ENCODE measurements at regions not wholly inside any gene's neighbourhood (a gene's known extent, or its start where the extent isn't known, plus 50 kb on each side); places are given as distances from the start of the nearest gene placed in this dataset.
"Not testable (repeated sequence)": the region's sequence is repeated elsewhere in the genome, so short reads cannot be mapped to it uniquely, and the experiment has no call there.

DNA sequence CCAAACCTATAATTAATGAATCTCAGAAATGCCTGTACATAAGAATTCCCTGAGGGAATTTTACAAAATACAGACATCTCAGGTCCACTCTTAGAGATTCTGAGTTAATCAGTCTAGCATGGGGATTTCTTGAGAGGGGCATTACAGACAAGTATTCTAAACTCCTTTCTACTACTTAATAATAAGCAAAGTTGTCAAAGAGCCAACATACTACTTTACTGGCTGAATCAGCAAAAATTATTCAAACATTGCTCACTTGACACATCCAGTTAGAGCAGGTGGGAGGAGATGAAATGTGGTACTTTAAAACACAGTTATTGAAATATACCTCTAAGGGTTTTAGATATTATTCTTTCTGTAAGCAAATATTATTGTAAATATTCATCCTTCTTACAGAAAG is 1164.7 kb downstream of the CDY2B start:
- no peak for DNase-seq (ENCODE audit: low read depth)

DNA sequence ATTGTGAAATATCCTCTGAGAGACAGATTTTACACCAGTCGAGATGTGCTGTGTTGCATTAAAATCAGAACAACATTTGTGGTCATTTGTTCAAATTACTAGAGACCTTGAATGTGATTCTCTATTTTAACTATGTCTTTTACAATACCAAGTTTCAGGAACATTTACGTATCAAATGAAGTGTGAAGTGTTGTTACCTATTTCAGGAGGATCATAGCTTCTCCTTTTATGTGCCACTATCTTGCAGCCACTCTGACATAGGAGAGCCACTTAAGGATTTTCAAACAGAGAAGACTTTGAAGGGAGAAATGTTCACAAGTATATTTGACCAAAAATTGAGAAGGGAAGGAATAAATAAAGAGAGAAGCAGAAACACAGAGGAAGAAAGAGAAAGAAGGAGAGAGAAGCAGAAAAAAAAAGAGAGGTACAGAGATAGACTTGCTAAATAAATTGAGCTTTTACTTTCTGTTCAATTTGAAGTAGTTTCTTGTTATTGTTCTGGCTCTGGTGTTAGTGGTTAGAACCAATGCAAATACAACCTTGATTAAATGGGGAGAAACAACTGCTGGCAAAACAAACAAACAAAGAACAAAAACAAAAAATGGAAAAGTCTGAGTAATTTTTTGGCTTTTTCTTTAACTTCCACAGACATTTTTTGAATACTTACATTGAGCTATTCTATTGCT is 1206.8 kb downstream of the CDY2B start:
- no peak for DNase-seq (ENCODE audit: low read depth)

DNA sequence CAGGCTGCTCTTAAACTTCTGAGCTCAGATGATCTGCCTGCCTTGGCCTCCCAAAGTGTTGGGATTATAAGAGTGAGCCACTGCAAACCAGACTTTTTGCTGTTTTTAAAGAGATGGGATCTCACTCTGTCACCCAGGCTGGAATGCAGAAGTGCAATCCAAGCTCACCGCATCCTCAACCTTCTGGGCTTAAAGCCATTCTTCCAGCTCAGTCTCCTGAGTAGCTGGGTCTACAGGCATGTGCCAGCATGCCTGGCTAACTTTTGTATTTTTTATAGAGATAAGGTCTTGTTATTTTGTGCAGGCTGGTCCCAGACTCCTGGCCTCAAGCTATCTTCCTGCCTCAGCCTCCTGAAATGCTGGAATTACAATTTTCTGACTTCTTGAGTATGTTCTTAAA is 1211.6 kb downstream of the CDY2B start:
- no peak for DNase-seq (ENCODE audit: low read depth)

DNA sequence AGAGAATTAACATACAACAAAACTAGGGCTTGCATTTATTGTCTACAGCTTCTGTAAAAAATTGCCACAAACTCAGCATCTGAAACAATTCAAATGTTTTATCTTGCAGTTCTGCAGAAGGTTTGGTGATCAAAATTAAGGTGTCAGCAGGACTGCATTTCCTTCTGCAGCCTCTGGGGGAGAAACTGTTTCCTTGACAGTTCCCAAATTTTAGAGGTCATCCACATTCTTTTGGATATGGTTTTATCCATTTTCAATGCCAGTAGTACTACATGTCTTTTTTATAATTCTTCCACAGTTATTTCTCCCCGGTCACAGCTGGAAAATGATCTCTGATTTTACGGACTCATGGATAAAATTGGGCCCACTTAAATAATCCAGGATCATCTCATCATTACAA is 1217.3 kb downstream of the CDY2B start:
- no peak for DNase-seq (ENCODE audit: low read depth)

DNA sequence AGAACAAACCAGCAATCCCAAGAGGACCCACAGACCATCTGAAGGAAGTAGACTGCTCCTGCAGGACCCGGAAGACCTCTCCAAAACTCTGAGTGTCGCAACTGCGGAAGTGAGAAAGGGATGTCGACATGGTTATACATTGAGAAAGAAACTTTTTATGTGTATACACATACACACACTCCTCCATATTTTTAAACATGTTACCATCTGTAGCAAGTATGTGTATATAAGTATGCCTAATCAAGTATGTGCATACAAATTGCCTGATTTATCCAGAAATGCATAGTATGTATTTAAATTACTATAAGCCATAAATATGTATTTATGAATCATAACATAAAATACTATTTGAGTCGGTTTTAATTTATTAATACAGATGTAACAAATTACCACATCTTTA is 1220.7 kb downstream of the CDY2B start:
- DNase-seq (ENCODE audit: low read depth), result no peak

DNA sequence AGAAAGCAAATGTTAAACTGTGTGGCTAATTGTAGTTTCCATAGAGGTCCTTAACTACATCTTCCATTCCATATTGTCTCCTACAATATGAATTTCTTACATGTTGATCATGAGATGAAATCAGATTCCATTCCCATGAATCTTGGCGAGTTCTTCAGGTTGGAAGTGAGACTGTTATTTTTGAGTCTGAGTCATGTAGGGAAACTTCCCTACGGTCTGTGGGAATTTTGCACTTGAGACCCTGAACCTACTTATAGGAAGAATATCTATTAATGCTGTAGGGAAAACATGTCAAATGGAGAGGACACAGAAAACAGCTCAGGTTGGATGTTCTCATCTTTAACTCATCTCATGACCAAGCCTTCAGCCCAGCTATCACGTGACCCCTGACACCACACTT is 1226.0 kb downstream of the CDY2B start:
- DNase-seq (ENCODE audit: low read depth), result no peak

DNA sequence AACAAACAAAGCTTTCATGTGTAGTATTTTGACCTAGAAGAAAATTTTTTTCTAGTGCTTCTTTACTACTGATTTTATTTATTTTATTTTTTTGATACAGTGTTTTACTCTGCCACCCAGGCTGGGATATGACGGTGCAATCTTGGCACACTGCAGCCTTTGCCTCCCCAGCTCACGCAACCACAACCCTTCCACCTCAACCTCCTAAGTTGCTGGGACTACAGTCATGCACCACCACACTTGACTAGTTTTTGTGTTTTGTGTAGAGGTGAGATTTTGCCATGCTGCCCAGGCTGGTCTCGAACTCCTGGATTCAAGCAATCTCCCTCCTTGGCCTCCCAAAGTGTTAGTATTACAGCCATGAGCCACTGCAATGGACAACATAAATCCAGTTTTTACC is 1234.0 kb downstream of the CDY2B start:
- no peak for DNase-seq (ENCODE audit: low read depth)

DNA sequence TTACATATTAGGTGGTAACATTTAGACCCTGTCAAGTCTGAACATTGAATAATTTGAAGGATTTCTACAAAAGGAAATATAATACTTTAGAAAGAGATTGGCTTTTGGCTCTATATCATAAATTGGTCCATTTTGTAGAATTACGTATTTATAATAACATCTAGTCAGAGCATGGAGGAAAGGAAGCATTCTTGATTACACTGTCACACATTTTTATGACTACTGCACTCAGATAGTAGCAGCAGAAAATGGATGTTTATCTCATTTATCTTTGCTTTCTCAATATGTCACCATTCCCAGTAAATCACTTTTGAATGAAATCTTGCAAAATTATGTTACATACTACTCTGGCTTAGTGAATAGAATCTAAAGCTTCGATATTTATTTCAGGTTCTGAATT is 1234.6 kb downstream of the CDY2B start:
- no peak for DNase-seq (ENCODE audit: low read depth)

DNA sequence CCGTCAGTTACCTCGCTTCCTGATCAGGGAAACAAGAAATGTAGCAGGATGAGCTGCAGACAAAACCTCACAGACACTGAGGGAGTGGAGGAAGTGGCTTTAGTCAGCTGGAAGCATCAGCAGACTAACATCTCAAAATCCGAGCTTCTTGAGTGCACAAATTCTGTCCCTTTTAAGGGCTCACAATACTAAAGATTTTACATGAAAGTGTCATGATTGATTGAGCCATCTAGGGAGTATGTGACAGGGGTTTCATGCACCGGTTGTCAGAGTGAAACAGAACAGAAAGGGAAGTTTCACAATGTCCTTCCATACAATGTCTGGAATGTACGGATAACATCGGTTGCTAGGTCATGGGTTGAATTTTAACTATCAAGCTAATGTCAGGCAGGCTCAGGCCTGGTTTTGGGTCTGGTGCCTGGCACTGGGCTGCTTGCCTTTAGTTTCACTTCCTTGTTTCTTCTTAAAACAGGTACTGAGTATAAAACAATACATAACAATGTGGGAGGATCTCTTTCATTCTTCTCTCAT is 1235.7 kb downstream of the CDY2B start:
- no peak for DNase-seq (ENCODE audit: low read depth)

DNA sequence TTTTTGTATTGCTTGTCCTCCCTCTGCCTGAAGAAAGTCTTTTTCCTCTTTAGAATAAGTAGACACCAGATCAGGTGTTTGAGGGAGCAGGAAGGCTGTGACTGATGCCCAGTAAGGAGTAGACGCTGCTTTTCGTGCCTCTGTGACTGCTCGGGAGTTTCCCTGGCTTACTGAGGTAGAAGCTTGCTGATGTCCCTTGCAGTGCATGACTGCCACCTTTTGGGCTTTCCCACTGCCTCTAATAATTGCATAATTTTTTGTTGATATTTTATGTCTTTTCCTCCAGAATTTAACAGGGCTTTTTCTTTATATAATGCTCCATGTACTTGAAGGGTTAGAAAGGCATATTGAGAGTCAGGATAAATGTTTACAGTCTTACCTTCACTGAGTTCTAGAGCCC is 1240.2 kb downstream of the CDY2B start:
- DNase-seq (ENCODE audit: low read depth), result no peak

DNA sequence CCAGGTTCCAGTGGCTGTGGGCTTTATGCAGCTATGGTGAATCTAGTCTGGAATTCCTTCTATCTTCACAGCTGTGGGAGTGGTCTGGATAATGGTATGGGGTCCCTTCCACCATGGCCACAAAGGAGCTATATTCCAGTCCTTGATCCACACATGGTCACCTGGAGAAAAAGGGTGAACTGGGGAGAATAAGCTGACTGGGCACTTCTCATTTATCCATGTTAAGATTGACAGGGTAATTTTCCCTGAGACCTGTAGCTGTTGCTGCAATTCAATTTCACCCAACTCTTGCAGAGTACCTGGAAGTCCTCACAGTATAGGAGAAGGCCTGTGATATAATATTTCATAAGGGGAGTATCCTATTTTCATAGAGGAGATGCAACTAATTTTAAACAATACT is 1241.3 kb downstream of the CDY2B start:
- DNase-seq (ENCODE audit: low read depth), result not testable (repeated sequence)

DNA sequence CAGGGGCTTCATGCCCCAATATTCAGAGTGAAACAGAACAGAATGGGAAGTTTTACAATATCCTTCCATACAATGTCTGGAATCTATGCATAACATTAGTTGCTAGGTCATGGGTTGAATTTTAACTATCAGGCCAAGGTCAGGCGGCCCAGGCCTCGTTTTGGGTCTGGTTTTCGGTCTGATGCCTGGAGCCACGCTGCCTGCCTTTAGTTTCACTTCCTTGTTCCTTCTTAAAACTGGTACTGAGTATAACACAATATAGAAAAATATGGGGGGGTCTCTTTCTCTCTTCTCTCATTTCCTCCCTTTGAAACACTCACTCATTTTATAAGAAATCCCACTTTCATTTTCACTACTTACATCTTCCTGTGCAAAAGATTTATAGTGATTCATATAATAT is 1243.8 kb downstream of the CDY2B start:
- DNase-seq (ENCODE audit: low read depth), result no peak

DNA sequence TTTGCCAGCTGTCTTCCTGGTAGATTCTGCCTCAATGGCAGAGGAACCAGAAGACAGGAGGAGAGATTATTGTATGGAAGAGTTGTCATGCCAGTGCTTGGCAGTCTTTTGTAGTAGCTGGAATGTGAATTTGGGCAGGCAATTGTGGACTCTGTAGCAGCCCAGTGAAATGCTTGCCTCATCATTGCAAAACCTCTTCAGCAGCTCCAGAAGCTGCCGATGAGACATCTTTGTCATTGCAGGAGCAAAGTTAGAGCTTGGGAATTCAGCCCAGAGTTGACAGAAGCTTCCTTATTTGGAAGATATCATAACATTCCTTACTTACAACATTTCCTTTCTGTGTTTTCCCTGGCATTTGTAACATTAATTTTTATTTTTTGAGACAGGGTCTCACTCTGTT is 1250.9 kb downstream of the CDY2B start:
- no peak for DNase-seq (ENCODE audit: low read depth)

DNA sequence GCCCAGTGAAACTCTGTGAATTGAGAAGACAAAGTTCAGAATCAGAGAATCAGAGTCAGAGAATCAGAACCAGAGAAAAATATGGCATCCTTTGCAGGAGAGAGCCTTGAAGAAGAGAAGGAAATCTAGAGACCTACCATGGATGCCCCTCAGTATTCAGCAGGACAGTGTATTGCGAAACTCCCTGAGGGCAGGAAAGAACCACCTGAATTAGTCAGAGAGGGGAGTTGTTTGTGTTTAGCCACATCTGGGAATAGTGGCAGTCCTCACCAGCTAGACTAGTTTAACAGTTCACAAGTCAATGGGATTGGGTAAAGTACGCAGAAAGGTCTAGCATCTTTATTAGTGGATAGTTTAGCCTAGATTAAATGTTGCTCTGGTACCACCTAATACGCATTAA is 1252.9 kb downstream of the CDY2B start:
- DNase-seq (ENCODE audit: low read depth), result no peak

DNA sequence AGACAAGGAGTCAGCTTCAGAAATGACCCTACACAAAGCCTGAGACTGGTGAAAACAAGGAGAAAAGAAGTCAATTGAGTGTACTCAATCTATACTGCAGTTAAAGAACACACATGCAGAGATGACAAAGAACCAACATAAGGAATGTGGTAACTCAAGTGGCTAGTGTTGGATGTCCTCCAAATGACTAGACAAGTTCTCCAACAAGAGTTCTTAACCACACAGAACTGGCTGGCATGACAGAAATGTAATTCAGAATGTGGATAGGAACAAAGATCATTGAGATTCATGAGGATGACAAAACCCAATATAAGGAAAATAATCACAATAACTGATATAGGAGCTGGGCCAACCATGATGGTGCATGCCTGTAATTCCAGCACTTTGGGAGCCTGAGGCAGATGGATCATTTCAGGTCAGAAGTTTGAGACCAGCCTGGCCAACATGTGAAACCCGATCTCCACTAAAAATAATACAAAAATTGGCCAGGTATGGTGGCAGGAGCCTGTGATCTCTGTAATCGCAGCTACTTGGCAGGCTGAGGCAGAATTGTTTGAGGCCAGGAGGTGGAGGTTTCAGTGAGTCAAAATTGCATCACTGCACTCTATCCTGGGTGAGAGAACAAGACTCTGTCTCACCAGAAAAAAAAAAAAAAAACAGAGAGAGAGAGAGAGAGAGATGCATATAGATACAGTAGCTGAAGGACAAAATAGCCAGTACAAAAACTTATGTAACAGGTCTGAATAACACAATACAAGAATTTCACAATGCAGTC is 1263.6 kb downstream of the CDY2B start:
- no peak for DNase-seq (ENCODE audit: low read depth)

DNA sequence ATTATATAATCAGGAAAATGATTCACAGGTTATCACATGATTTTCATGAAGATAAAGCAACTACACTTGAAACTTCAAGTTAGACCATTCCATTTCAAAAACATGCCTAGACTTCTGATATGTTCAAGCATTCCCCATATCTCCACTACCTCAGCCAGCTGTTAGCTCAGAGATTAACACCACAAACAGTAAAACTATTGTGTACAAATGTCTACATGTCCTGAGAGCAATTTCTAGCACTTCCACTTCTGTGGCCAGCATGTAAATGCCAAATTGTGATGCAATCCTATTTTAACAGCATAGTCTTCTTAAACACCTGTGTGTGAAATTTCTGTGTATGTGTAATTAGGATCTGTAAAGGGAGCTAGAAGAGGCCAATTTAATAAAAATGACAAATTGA is 1271.3 kb downstream of the CDY2B start:
- DNase-seq (ENCODE audit: low read depth), result no peak

DNA sequence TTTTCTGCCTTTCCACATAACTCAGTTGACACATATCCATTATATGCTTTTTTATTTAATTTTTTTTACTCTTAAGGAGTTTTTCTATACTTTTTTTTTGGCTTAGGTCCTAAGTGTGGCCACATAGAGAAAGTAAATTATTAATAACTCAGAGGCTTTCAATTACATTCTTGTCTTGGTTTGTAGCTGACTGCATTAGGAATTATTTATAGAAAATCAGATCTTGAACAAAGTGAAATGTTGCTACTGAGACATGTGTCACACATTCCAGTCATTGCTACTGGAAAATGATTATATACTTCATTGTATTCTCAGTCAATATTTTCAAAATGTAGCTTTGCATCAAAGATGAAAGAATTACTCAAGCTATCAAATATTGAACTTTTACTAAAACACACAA is 1277.9 kb downstream of the CDY2B start:
- DNase-seq (ENCODE audit: low read depth), result no peak

DNA sequence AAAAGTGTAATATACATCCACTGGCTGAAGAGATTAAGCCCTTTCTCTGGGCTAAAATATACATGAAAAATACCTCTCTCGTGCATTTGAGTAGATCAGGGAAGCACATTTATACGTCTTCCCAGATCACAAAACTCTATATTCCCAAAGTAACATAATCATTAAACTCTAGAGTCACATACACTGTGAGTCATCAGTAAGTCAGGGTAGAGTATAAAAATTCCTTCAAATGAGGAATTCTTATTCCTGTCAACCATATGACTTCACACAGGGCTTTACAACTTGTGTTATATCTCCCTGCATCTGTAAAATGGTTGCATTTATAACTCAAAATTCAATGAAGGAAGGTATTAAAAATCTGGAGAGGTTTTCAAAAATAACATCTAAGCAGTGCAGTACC is 1278.4 kb downstream of the CDY2B start:
- no peak for DNase-seq (ENCODE audit: low read depth)

DNA sequence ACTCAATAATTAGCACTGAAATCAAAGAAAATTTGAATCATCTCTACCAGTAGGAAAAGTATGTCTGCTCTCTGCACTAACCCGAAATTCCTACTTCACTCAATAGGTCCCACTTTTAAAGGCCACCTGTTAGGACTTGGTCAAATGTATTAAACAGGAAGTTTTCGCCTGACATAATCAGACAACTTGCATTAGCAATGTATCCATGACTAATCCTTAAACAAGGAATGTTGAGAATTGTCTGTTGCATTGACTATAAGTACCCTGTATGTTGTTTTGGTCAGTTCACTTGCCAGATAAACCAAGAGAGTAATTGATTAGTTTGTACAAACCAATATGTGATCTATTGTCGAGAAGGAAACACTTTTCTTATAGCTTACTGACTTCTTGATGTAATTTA is 1308.0 kb downstream of the CDY2B start:
- DNase-seq (ENCODE audit: low read depth), result no peak

DNA sequence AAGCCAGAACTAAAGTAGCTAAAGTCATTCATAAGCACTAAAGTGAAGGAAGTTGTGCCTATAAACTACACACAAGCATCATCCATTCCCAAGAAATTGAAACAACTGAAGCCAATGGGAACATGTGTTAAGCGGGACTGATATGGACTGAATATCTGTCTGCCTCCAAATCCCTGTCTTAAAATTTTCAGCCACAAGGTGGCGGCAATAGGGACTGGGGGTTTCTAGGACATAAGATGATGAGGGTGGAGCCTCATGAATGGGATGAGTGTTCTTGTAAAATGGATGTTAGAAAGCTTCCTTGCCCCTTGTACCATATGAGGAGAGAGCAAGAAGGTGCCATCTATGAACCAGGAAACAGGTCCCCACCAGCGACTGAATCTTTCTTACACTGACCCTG is 1317.5 kb downstream of the CDY2B start:
- DNase-seq (ENCODE audit: low read depth), result no peak

DNA sequence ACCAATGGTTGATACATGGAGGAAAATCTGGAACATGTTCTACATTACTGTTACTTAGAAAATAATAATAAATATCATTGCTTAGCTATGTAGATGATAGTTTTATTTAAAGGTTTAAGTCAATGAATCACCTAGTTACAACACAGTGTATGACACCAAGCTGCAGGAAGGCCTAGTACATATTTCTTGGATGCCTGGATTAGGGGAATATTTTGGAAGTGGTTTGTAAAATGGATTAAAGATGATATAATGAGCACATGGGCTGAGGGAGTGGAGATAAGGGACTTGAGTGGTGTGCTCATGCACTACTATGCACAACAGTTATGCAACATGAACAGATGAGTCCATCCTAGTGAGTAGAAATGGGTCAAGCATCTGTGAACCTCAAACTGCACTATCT is 1358.0 kb downstream of the CDY2B start:
- DNase-seq (ENCODE audit: low read depth), result peak; percentile 23

DNA sequence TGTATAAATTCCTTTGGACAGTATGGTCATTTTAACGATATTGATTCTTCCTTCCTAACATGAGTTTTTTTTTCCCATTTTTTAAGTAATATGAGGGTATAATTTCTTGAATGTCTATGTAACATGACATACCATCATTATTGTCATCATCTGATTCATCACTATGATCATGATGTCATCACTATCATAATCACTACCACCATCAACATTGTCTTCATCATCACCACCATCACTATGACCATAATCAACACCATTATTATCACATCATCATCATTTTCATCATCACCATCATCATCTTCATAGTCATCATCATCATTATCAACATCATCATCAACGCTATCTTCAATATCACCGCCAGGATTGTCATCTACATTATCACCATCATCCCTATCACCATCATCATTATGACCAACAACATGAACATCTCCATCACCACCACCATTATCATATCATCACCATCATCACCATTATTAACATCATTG is 1377.2 kb downstream of the CDY2B start:
- DNase-seq (ENCODE audit: low read depth), result no peak

DNA sequence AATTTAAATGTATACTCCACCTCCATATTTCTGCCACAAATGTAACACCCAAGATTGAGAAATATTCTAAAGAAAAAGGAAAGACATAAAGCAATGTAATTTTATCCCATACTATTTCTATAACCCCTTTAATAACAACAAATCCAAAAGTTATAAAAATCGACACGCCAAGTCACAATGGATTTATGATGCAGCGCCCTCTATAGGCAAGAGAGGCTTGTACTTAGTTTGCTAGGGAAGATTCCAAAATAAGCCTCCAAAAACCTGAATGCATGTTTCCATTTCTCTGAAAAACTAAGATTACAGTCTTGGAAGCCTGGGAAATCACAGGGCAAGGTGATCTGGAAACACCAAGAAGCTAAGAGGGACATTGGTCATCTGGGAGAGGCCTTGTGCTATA is 1389.3 kb downstream of the CDY2B start:
- no peak for DNase-seq (ENCODE audit: low read depth)
